Right lobe of liver (tissue), 4 donors: ENCODE measurements at regions not wholly inside any gene's neighbourhood (a gene's known extent, or its start where the extent isn't known, plus 50 kb on each side); places are given as distances from the start of the nearest gene placed in this dataset.

Experiments used
- POLR2A ChIP-seq: fragments of 450-650 bp; IDR thresholded peaks from one replicate; pipeline ENCODE4 v1.6.1; 2017; ENCODE audit warnings: antibody characterized with exemption, mild to moderate bottlenecking
- TF ChIP-seq, protein P1 (sequence below), 4 donors: fragments of 200-600 bp in 3 of 4; fragments of 450-650 bp in 1 of 4; IDR thresholded peaks; one replicate each; pipeline versions ENCODE4 v1.5.1 to v1.8.0; 2016 to 2022; ENCODE audit warnings: antibody characterized with exemption in 4 of 4, mild to moderate bottlenecking in 2 of 4
- donor health status: DM: no; HTN: no; CAD: no.
- donor health status: DM: no; HTN: no; CAD: no.
- donor health status: DM: no; HTN: yes; CAD: no.

DNA sequence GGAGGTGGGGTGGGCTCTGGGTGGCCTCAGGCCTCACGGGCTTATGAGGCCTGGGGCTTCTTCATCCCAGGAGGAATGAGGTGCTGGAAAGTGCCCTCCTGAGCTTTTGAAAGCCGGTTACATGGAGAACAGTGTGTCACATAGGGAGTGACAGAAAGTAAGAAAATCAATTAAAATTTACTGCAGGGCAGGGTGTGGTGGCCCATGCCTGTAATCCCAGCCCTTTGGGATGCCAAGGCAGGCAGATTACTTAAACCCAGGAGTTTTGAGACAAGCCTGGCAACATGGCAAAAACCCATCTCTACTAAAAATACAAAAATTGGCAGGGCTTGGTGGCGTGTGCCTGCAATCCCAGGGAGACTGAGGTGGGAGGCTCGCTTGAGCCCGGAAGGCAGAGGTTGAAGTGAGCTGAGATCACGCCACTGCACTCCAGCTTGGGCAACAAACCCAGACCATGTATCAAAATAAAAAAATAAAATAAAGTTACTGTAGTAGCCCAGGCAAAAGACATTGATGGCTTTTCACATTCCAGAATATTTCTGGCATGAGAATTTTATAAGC, 125.8 kb upstream of the DAPK1 start:
- TF ChIP-seq, protein P1, sequence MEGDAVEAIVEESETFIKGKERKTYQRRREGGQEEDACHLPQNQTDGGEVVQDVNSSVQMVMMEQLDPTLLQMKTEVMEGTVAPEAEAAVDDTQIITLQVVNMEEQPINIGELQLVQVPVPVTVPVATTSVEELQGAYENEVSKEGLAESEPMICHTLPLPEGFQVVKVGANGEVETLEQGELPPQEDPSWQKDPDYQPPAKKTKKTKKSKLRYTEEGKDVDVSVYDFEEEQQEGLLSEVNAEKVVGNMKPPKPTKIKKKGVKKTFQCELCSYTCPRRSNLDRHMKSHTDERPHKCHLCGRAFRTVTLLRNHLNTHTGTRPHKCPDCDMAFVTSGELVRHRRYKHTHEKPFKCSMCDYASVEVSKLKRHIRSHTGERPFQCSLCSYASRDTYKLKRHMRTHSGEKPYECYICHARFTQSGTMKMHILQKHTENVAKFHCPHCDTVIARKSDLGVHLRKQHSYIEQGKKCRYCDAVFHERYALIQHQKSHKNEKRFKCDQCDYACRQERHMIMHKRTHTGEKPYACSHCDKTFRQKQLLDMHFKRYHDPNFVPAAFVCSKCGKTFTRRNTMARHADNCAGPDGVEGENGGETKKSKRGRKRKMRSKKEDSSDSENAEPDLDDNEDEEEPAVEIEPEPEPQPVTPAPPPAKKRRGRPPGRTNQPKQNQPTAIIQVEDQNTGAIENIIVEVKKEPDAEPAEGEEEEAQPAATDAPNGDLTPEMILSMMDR (IDR thresholded peaks at IDR 0.05) = no peak
- TF ChIP-seq POLR2A = no peak
